ENCODE measurements at regions not wholly inside any gene's neighbourhood (a gene's known extent, or its start where the extent isn't known, plus 50 kb on each side); places are given as distances from the start of the nearest gene placed in this dataset.

DNA sequence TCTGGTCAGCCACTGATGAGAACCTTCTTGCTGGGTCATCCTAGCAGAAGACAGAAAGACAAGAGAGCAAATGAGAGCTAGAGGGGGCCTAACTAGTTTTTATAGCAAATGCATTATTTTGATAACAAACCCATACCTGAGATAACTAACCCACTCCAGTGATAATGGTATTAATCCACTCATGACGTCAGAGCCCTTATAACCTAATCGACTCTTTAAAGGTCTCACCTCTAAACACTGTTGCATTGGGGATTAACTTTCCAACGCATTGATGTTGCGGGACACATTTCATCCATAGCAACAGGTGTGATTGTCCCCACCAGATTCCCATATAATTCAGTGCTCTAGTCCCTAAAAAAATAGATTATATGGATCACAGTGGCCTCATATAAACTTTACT is 312.1 kb downstream of the HTR1B start:
- TF ChIP-seq, protein P1, sequence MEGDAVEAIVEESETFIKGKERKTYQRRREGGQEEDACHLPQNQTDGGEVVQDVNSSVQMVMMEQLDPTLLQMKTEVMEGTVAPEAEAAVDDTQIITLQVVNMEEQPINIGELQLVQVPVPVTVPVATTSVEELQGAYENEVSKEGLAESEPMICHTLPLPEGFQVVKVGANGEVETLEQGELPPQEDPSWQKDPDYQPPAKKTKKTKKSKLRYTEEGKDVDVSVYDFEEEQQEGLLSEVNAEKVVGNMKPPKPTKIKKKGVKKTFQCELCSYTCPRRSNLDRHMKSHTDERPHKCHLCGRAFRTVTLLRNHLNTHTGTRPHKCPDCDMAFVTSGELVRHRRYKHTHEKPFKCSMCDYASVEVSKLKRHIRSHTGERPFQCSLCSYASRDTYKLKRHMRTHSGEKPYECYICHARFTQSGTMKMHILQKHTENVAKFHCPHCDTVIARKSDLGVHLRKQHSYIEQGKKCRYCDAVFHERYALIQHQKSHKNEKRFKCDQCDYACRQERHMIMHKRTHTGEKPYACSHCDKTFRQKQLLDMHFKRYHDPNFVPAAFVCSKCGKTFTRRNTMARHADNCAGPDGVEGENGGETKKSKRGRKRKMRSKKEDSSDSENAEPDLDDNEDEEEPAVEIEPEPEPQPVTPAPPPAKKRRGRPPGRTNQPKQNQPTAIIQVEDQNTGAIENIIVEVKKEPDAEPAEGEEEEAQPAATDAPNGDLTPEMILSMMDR (IDR thresholded peaks at IDR 0.05 in 4 of 5, conservative IDR thresholded peaks at IDR 0.05 in 1 of 5): no peak
- TF ChIP-seq POLR2A (IDR thresholded peaks at IDR 0.05): no peak

Measured in gastrocnemius medialis (tissue), 4 donors.